Ovary (tissue), 3 donors: ENCODE measurements at regions not wholly inside any gene's neighbourhood (a gene's known extent, or its start where the extent isn't known, plus 50 kb on each side); places are given as distances from the start of the nearest gene placed in this dataset.

Experiments used
- EP300 ChIP-seq: sonication (generic); formaldehyde crosslinking; IDR thresholded peaks from one replicate; pipeline ENCODE4 v1.6.1; 2017; ENCODE audit warnings: antibody characterized with exemption
- POLR2A ChIP-seq: fragments of 450-650 bp; IDR thresholded peaks from one replicate; pipeline ENCODE4 v1.6.1; 2017; ENCODE audit warnings: antibody characterized with exemption, mild to moderate bottlenecking, moderate library complexity
- TF ChIP-seq, protein P1 (sequence below), 3 donors: fragments of 450-650 bp in 2 of 3; fragments of 200-600 bp in 1 of 3; IDR thresholded peaks; one replicate each; pipeline versions ENCODE4 v1.5.1 to v1.8.0; 2016 to 2022; ENCODE audit warnings: antibody characterized with exemption in 3 of 3, mild to moderate bottlenecking in 1 of 3
- donor health status: DM: no; HTN: no; CAD: no.

- TF ChIP-seq, protein P1, sequence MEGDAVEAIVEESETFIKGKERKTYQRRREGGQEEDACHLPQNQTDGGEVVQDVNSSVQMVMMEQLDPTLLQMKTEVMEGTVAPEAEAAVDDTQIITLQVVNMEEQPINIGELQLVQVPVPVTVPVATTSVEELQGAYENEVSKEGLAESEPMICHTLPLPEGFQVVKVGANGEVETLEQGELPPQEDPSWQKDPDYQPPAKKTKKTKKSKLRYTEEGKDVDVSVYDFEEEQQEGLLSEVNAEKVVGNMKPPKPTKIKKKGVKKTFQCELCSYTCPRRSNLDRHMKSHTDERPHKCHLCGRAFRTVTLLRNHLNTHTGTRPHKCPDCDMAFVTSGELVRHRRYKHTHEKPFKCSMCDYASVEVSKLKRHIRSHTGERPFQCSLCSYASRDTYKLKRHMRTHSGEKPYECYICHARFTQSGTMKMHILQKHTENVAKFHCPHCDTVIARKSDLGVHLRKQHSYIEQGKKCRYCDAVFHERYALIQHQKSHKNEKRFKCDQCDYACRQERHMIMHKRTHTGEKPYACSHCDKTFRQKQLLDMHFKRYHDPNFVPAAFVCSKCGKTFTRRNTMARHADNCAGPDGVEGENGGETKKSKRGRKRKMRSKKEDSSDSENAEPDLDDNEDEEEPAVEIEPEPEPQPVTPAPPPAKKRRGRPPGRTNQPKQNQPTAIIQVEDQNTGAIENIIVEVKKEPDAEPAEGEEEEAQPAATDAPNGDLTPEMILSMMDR (IDR thresholded peaks at IDR 0.05): no peak
- TF ChIP-seq POLR2A: no peak
- TF ChIP-seq EP300: no peak
These were observed 277.6 kb downstream of the SIPA1L2 start for GRCh38 chr1:232352366-232352765.
